ENCODE measurements at regions not wholly inside any gene's neighbourhood (a gene's known extent, or its start where the extent isn't known, plus 50 kb on each side); places are given as distances from the start of the nearest gene placed in this dataset.

- no peak for DNase-seq
Measured at GRCh38 chr11:91209751-91210150, 986.9 kb upstream of the CHORDC1 start.

DNA sequence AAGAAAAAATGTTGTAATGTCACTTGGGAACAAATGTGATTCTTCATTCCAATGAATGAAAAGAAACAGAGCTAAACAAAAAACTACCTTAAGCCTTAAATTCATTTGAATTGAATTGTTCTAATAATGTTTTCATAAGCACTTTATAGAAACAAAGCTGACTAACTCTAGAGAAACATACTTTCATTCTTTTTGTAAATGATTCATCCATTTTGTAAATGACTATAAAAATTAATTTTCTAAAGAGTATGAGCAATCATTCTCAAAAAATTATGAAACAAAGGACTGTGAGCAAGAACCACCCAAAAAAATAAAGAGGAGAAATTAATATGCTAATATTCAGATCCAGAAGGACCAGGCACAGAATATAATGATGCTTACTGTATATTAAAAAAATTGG is 986.5 kb upstream of the CHORDC1 start:
- no peak for DNase-seq

DNA sequence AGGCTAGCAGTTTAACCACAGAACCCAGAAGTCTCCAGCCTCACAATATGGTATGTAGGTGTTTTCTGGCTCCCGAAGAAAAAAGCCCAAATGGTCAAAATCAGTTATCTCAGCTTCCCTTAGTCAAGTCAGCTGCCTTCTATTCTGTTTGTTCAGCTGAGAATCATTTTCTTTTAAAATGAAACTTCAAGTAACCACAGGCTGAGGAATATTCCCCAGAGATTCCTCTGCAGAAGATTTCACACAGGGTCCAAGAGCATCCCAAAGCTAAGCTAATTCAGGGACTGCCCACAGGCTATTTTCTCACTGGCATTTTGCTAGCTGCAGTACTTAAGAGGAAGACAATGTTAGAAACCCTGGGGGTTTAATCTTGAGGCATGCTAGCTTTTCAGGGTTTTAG is 977.0 kb upstream of the CHORDC1 start:
- no peak for DNase-seq

DNA sequence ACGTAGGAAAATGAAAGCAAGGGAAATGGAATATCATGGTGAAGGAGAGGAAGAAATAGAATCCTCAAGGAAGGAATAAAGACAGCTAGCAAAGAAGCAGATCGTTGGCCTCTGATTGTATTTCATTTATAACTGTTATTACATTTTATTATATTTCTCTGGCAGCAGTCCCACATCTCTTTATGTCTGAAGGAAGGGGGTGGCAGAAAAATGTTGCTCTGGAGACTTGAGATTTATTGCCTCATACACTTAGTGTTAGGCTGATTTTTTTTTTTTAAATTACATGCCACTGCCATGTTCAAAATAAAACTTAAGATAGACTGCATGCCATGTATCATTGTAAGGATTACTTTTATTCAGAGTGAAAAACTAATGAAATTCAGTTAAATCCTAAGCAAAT is 971.7 kb upstream of the CHORDC1 start:
- DNase-seq = no peak

GRCh38 chr11:91188484-91188883 is 965.6 kb upstream of the CHORDC1 start:
- DNase-seq = no peak

DNA sequence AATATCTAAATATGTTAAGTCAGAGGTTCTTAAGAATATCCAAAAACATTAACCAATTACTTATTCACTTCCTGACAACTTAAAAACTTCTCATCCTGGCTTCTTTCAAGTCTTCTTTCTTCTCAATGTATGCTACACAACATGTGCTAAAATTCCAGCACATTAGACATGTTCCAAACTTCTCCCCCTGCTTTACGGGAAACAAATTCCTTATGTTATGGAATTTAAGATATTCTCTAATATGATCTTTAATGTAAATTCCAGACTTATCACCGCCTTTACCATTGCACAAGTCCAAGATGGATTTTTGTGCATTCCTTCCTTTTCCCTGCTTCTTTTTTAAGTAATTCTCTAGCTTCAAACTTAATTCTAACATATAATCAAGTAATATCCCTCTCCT is 964.5 kb upstream of the CHORDC1 start:
- DNase-seq = no peak

DNA sequence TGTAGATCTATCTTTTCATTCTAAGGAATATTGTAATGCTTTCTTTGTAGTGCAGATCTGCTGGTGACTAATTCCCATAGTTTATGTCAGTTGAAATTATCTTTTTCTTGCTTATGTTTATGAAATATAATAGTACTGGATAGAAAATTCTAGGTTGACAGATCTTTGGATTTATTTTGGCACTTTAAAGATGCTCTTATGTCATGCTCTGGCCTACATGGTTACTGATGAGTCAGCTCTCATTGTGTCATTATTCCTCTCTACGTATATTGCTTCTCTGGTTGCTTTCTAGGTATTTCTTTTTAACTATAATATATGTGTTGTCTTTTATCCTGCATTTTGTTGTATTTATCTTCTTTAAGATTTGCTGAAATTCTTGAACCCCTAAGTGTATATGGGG is 955.5 kb upstream of the CHORDC1 start:
- DNase-seq = no peak

DNA sequence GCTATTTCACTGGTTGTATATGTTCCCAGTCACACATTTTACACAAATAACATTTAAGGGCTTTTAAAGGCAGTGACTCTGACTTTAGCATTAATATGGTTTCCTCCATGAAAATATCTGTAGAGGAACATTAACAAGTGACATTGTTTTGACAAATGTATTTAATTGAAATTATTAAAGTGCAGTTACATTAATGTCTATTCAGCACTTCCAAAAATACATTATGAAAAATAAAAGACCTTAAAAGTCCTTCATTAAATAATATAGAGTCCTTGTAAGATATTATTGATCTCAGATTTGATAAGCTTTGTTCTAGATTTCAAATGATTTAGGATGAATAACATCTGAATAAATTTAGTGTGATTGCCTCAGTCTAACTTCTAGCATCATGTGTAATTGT is 951.9 kb upstream of the CHORDC1 start:
- no peak for DNase-seq

DNA sequence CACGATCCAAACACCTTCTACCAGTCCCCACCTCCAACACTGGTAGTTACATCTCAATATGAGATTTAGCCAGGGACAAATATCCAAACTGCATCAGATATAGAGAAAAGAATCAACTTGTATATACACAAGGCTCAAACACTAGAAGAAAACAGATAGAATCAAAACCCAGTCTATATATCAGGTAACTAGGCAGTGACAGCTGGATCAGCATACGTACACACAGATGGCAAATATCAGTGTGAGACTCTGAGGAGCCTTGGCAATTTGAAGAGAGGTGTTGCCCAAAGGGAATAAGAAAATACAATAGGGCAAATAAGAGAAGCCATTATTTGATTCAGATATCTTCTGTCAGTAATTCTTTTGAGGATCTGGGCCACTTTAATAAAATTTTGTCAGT is 951.3 kb upstream of the CHORDC1 start:
- DNase-seq = peak; percentile 7

DNA sequence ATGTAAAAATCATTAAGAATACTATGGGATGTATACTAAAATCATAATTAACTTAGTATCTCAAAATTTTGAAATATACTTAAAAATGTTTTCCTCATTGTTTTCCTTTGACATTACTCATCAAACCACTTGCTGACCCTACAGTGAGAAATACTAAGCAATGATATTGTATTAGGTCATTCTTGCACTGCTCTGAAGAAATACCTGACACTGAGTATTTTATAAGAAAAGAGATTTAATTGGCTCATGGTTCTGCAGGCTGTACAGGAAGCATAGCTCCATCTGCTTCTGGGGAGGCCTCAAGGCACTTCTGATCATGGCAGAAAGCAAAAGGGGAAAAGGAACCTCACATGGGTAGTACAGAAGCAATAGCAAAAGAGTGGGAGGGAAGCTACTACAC is 950.9 kb upstream of the CHORDC1 start:
- DNase-seq = no peak

GRCh38 chr11:91170711-91171110 is 947.9 kb upstream of the CHORDC1 start:
- no peak for DNase-seq

DNA sequence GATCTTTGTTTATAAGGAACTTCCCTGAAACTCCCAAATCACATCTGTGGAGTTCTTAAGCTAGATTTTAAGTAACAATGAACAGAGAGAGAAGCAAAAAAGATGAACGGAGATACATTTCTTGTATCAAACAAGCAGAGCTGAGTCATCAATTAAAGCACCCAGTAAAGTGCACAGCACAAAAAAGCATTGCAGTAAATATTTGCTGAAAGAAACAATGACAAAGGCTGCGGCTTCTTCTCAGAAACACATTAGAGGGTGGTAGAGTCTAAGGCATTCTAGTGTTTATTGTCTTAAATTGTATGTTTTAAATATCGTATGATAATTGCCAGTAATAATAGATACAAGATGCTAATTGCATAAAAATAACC is 941.6 kb upstream of the CHORDC1 start:
- no peak for DNase-seq

DNA sequence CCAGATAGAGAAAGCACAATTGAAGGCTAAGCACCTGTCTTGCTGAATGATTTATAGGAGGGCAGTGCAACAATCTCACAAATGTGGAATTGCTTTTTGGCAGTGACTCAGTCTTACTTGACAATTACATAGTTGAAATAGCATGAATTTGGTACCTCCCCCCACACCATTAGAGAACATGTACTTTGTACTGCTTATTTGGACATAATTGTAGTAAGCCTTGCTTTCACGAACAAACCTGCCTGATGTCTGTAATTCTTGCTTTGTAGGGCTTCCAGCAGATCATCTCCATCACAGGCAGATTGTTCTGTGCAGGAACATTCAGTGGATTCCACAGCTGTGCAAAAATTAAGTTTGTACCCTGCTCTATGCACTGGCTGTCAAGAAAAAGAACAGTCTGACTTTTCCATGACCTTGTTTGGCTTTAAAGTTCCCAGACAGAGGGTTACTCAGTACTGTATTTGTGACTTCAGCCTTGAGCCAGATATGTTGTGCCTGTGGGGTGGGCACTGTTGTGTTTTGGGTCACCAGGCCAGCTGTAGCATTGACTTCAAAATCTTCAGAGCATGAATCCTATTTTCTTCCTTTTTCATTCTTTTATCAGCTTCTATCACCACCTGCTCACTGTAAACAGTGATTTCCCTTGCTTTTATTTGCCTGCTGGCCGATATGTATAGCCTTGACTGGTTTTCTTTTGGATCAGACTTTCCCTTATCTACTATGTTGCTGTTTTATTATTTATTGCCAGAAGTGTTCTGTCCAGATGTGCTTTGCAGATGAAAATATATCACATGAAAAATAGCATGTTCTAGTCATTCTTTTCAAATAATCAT is 941.0 kb upstream of the CHORDC1 start:
- peak; percentile 36 for DNase-seq

DNA sequence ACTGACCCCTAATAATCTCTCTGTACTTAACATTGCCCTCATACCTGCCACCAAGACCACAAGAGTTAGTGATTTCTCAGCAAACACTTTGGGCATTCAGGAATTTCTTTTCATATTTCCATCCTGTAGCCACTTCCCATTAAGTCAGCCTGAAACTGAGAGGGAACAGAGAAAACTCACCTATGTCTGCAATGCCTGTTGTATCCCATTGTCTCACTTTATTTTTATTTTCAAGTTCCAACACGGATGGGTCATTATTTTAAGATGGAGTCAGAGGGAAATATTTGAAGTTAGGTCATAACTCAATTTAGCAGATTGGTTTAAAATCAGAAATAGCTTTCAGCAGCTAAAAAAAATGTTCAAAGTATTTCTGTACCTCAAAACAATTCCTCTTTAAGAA is 937.8 kb upstream of the CHORDC1 start:
- DNase-seq = no peak

GRCh38 chr11:91158891-91159537 is 936.2 kb upstream of the CHORDC1 start:
- DNase-seq = no peak

DNA sequence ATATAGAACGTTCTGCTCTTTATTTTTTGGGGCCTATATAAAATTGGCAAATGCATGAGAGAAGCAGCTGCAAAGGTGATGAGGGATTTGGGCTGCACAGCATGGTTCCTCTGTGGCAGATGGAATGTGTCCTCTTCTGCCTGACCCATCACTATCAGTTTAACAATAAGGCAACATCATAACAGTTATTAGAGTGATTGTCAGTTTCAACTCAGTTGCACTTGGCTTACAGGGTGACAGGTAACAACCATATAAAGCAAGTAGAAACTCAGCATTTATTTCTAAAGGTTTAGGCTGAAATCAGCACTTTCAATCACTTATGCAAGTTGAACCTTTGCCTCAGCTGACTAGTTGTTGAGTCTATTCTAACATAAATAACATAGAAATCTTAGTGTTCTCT is 935.4 kb upstream of the CHORDC1 start:
- DNase-seq = no peak

DNA sequence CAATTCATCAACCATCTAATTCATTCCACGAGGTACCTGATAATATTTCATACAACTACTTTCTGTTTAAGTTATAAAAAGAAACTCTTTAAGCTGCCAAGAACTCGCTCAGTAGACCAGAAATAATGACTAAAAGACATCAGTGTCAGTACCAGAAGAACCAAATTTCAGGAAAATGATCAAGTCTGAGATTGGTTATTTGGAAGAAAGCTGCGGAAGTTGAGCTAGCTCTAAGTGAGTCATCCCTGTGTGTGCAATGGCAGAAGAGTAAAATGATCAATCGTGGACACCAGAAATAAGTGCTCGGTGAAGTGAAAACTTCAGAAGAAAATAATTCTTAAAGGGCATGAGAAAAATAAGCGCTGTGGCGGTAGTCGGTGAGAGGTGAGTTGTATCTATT is 933.2 kb upstream of the CHORDC1 start:
- DNase-seq = peak; percentile 20

- DNase-seq = no peak
Measured at GRCh38 chr11:91147885-91148284, 925.0 kb upstream of the CHORDC1 start.

DNA sequence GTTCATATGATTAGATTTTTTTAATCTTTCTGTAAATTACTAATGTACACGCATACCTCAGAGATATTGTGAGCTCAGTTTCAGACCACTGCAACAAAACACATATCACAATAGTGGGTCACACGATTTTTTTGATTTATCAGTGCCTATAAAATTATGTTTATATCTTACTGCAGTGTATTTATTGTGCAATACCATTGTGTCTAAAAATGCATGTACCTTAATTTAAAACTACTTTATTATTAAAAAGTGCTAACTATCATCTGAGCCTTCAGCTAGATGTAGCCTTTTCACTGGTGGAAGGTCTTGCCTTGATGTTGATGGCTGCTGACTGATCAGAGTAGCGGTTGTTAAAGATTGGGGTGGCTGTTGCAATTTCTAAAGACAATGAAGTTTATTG is 918.8 kb upstream of the CHORDC1 start:
- DNase-seq = no peak

DNA sequence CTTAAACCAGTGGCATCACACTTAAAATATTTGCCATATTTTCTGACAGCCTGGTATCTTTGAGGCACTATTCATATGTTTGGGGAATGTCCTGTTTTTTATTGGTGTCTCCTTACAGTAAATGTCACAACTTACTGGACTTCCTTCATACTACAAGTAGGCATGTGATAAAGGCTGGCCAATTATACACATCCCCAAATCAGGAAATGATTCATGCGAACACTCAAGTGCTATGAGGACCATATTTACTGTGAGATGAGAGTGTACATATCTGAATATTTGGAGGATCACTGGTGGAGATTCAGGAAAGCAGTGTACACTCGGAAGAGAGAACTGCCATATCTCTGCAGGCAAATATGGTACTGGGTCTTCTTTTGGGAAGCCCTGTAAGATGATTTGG is 913.8 kb upstream of the CHORDC1 start:
- DNase-seq = no peak

DNA sequence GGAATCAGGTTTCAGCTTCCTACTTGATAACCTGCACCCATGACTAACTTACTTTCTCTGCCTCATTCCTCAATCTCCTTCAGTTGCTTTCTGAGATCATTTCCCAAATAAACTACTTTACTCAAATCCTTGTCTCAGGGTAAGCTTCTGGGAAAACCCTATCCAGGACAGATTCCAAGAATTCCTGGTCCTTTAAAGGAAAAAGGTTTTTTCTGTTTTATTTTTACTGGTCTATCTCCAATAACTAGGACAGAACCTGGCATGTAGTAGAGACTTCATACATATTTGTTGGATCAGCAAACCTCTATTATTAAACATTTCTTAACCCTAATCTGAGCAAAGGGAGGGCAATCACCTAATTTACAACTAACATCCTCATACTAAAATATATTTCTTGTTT is 910.5 kb upstream of the CHORDC1 start:
- DNase-seq = no peak

- no peak for DNase-seq
Measured at GRCh38 chr11:91129596-91129995, 906.7 kb upstream of the CHORDC1 start.

DNA sequence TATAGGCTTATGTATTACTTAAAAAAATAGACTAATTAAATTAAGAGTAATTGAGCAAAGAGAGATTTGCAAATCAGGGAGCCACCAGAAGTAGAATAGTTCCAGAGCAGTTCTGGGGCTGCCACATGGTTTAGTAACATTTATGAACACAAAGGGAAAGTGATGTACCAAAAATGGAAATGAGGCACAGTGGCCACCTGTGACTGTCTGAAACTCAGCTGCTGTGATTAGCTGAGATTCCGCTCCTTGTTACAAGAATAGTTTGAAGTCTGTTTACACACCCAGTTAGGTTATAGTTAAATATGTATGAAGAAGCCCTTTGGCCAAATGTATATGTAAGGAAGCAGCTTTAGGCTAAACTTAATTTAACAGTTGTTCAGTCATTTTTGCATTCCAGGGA is 901.5 kb upstream of the CHORDC1 start:
- DNase-seq = no peak

- no peak for DNase-seq
Measured at GRCh38 chr11:91115116-91115515, 892.3 kb upstream of the CHORDC1 start.

DNA sequence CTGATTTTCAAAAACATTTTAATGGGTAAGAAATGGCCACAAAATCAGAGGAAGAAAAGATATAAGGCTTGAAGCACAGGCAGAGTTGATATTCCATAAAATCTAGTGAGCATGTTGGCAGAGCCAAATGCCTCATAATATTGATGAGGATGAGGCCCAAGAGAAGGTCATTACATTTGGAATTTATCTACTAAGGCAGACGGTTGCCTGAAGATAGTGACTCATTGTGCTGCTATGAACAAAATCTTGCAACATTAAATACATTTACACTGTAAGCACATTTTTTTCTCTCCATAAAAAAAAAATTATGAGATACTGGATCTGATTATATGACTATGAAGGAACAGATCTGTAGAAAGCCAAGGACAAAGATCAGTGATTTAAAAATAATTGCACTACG is 881.4 kb upstream of the CHORDC1 start:
- DNase-seq = no peak
